ENCODE measurements at regions not wholly inside any gene's neighbourhood (a gene's known extent, or its start where the extent isn't known, plus 50 kb on each side); places are given as distances from the start of the nearest gene placed in this dataset.

GRCh38 chr4:153931804-153932203 is 142.9 kb upstream of the SFRP2 start:
- Mint-ChIP-seq H3K4me1 (peaks cover 81% of the 10 kb centered on the region), H3K9me3 (no peaks in the 10 kb centered on the region), H3K36me3 (ENCODE audit: low read depth) (no peaks in the 10 kb centered on the region)

GRCh38 chr4:153929675-153930074 is 140.8 kb upstream of the SFRP2 start:
- Mint-ChIP-seq H3K9me3 (no peaks in the 10 kb centered on the region), H3K27ac (ENCODE audit: unreplicated experiment) (peak overlapping the region; percentile 90), H3K4me1 (peaks cover 63% of the 10 kb centered on the region), H3K36me3 (ENCODE audit: low read depth) (no peaks in the 10 kb centered on the region), H3K4me3 (peak overlapping the region; percentile 90), H3K27me3 (ENCODE audit: low read depth) (no peaks in the 10 kb centered on the region)
- peak; percentile 60 for DNase-seq (ENCODE audit: low read depth, low spot score)
- TF ChIP-seq, protein P1, sequence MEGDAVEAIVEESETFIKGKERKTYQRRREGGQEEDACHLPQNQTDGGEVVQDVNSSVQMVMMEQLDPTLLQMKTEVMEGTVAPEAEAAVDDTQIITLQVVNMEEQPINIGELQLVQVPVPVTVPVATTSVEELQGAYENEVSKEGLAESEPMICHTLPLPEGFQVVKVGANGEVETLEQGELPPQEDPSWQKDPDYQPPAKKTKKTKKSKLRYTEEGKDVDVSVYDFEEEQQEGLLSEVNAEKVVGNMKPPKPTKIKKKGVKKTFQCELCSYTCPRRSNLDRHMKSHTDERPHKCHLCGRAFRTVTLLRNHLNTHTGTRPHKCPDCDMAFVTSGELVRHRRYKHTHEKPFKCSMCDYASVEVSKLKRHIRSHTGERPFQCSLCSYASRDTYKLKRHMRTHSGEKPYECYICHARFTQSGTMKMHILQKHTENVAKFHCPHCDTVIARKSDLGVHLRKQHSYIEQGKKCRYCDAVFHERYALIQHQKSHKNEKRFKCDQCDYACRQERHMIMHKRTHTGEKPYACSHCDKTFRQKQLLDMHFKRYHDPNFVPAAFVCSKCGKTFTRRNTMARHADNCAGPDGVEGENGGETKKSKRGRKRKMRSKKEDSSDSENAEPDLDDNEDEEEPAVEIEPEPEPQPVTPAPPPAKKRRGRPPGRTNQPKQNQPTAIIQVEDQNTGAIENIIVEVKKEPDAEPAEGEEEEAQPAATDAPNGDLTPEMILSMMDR (conservative IDR thresholded peaks at IDR 0.05) = no peak

More at GRCh38 chr4:153931804-153932203, 142.9 kb upstream of the SFRP2 start:
- no peak overlapping the region for H3K27ac Mint-ChIP-seq (ENCODE audit: unreplicated experiment)
- no peaks in the 10 kb centered on the region for H3K27me3 Mint-ChIP-seq (ENCODE audit: low read depth)
- TF ChIP-seq, protein P1 (conservative IDR thresholded peaks at IDR 0.05) = no peak
- peak overlapping the region; percentile 45 for H3K4me3 Mint-ChIP-seq
- DNase-seq (ENCODE audit: low read depth, low spot score) = no peak

DNA sequence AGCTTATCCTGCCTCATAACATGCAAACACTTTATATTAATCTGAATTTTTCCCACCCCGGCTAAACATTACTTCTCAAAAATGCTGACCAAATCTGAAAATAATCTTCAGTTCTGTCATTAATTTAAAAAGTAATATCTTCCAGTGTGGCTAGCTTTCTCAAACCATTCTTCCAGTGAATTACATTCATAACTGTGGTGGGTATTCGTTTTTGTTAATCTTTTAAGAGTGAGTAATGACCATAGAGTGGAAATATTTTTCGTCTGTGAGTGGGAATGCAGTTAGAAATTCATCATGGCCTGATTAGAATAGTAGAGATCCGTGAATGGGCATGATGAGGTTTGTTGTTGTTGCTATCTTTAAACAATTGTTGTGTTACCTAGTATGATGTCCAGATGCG is 138.6 kb upstream of the SFRP2 start:
- no peak overlapping the region for H3K27ac Mint-ChIP-seq (ENCODE audit: unreplicated experiment)
- H3K4me3 Mint-ChIP-seq = no peak overlapping the region
- H3K4me1 Mint-ChIP-seq = peaks cover 48% of the 10 kb centered on the region
- no peaks in the 10 kb centered on the region for H3K9me3 Mint-ChIP-seq
- TF ChIP-seq, protein P1 (conservative IDR thresholded peaks at IDR 0.05) = no peak
- H3K27me3 Mint-ChIP-seq (ENCODE audit: low read depth) = no peaks in the 10 kb centered on the region
- H3K36me3 Mint-ChIP-seq (ENCODE audit: low read depth) = no peaks in the 10 kb centered on the region
- no peak for DNase-seq (ENCODE audit: low read depth, low spot score)

DNA sequence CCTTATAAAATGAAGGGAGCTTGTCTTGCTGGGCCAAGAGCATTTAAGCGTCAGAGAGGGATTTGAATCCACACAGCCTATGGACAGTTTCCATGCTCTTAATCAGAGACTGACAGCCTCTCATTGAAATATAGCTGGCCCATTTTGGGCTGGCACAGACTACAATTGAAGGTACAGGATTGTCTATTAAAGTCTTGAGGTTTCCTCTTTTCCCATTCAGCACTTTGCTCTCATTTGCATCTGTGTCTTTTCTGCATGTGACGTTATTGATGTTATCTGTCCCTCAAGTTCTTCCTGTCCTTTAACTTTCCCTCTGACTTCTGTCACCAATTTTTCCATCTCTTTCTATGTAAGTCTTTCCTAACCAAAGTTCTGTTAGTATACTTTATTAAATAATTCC is 133.3 kb upstream of the SFRP2 start:
- TF ChIP-seq, protein P1 (conservative IDR thresholded peaks at IDR 0.05) = no peak
- Mint-ChIP-seq H3K4me1 (peaks cover under 1% of the 10 kb centered on the region), H3K4me3 (no peak overlapping the region), H3K27ac (ENCODE audit: unreplicated experiment) (no peak overlapping the region), H3K9me3 (no peaks in the 10 kb centered on the region), H3K27me3 (ENCODE audit: low read depth) (no peaks in the 10 kb centered on the region), H3K36me3 (ENCODE audit: low read depth) (peaks cover 3% of the 10 kb centered on the region)
- DNase-seq (ENCODE audit: low read depth, low spot score) = no peak

GRCh38 chr4:153919667-153920066 is 130.8 kb upstream of the SFRP2 start:
- Mint-ChIP-seq H3K27me3 (ENCODE audit: low read depth) (no peaks in the 10 kb centered on the region), H3K4me1 (no peaks in the 10 kb centered on the region), H3K36me3 (ENCODE audit: low read depth) (peaks cover 3% of the 10 kb centered on the region), H3K9me3 (no peaks in the 10 kb centered on the region), H3K27ac (ENCODE audit: unreplicated experiment) (peak overlapping the region; percentile 38), H3K4me3 (no peak overlapping the region)
- TF ChIP-seq, protein P1 (conservative IDR thresholded peaks at IDR 0.05) = no peak
- DNase-seq (ENCODE audit: low read depth, low spot score) = no peak
